ENCODE measurements at regions not wholly inside any gene's neighbourhood (a gene's known extent, or its start where the extent isn't known, plus 50 kb on each side); places are given as distances from the start of the nearest gene placed in this dataset.
"Not testable (repeated sequence)": the region's sequence is repeated elsewhere in the genome, so short reads cannot be mapped to it uniquely, and the experiment has no call there.

DNA sequence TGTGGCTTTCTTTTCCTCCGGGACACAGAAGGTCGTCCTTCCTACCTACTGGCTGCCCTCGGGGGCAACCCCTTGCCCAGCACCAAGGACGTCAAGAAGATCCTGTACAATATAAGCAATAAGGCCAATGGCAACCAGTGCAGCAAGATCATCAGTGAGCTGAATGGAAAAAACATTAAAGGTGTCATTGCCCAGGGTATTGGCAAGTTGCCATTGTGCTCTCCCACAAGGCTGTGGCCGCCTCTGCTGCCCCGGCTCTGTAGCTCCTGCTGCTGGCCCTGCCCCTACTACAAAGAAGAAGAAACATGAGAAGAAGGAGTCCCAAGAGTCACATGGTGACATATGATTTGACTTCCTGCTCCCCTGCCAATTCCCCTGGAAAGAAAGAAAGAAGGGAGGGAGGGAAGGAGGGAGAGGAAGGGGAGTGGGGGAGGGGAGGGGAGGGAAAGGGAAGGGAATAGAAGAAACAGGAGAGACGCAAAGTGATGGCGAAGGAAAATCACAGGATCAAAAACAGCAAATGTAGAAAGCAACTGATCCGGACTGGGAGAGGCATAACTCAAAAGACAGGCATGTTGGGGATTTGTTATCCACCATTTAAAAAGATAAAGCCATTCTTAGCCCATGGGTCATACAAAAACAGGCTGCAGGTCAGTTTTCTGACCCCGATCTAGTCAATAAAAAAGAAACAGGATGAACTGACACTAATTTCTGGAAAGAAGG, 61.3 kb upstream of the RESF1 start:
- Histone ChIP-seq H3K27ac (peak overlapping the region in 3 of 4 donors; percentile 20 to 32 (median 28)), H3K36me3 (no peaks in the 10 kb centered on the region), H3K27me3 (no peaks in the 10 kb centered on the region), H3K9me3 (no peaks in the 10 kb centered on the region), H3K4me3 (no peak overlapping the region), H3K4me1 (peaks cover 0 to 7% of the 10 kb centered on the region in 2 donors)
- intact Hi-C loops (cut with DNase I; ENCODE audit: low total_unique reads) (no loop called here), in situ Hi-C loops (cut with MboI; ENCODE audit: low sequenced_read_pairs in 4 of 4) (no loop called here)
- TF ChIP-seq POLR2A (IDR thresholded peaks at IDR 0.05): no peak
- TF ChIP-seq, protein P1, sequence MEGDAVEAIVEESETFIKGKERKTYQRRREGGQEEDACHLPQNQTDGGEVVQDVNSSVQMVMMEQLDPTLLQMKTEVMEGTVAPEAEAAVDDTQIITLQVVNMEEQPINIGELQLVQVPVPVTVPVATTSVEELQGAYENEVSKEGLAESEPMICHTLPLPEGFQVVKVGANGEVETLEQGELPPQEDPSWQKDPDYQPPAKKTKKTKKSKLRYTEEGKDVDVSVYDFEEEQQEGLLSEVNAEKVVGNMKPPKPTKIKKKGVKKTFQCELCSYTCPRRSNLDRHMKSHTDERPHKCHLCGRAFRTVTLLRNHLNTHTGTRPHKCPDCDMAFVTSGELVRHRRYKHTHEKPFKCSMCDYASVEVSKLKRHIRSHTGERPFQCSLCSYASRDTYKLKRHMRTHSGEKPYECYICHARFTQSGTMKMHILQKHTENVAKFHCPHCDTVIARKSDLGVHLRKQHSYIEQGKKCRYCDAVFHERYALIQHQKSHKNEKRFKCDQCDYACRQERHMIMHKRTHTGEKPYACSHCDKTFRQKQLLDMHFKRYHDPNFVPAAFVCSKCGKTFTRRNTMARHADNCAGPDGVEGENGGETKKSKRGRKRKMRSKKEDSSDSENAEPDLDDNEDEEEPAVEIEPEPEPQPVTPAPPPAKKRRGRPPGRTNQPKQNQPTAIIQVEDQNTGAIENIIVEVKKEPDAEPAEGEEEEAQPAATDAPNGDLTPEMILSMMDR (IDR thresholded peaks at IDR 0.05 in 4 of 5, conservative IDR thresholded peaks at IDR 0.05 in 1 of 5): no peak
- no peak for ATAC-seq
- DNase-seq: peak in 1 of 2 donors; percentile 25

DNA sequence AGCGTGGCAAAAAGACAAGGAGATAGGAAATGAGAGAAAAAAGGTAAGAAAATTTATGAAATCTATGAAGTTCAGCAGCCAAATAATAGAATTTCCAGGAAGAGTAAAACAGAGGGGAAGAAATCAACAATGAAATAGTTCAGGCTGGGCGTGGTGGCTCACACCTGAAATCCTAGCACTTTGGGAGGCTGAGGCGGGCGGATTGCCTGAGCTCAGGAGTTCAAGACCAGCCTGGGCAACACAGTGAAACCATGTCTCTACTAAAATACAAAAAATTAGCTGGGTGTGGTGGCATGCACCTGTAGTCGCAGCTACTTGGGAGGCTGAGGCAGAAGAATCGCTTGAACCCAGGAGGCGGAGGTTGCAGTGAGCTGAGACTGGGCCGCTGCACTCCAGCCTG, 62.1 kb upstream of the RESF1 start:
- H3K4me3 ChIP-seq; ATAC-seq; H3K36me3 ChIP-seq; DNase-seq; intact Hi-C loops (cut with DNase I; ENCODE audit: low total_unique reads); in situ Hi-C loops (cut with MboI; ENCODE audit: low sequenced_read_pairs in 4 of 4); H3K4me1 ChIP-seq; H3K27me3 ChIP-seq; H3K9me3 ChIP-seq: not testable (repeated sequence)
- H3K27ac ChIP-seq: peak overlapping the region in 2 of 4 donors; percentile 0 to 25

DNA sequence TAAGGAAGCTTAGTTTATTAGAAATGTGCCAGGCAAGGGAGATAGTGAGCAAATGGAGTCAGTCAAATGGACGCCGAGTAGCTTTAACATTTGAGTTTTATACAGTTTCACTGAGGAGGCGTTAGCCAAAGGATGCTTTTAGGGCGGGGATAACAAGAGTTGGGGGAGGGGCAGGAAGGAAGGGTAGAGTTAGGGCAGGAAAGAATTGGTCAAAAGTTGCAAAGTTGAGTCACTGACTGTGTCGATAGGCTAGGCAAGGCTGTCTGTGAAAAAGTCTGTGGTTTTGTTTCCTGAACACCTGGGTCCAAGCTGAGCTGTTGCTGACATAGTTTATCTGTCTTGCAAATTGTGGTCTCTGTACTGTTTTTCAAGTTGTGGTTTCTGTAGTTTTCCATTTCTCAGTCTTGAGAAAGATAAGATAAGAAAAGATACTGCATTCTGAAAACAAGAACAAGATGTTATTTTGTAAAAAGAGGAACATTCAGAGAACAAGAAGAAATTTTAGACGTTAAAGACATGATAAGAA, 62.6 kb upstream of the RESF1 start:
- intact Hi-C loops (cut with DNase I; ENCODE audit: low total_unique reads): no loop called here
- H3K9me3 ChIP-seq: no peaks in the 10 kb centered on the region
- H3K4me3 ChIP-seq: no peak overlapping the region
- H3K36me3 ChIP-seq: no peaks in the 10 kb centered on the region
- DNase-seq (peak in 1 of 2 donors; percentile 23), ATAC-seq (peak in 1 of 2 donors; percentile 21)
- peaks cover 0 to 7% of the 10 kb centered on the region in 2 donors for H3K4me1 ChIP-seq
- in situ Hi-C loops (cut with MboI; ENCODE audit: low sequenced_read_pairs in 4 of 4): no loop called here
- peak overlapping the region in 1 of 4 donors; percentile 25 for H3K27ac ChIP-seq
- TF ChIP-seq, protein P1 (IDR thresholded peaks at IDR 0.05 in 4 of 5, conservative IDR thresholded peaks at IDR 0.05 in 1 of 5): no peak
- no peak for TF ChIP-seq POLR2A (IDR thresholded peaks at IDR 0.05)
- no peaks in the 10 kb centered on the region for H3K27me3 ChIP-seq

DNA sequence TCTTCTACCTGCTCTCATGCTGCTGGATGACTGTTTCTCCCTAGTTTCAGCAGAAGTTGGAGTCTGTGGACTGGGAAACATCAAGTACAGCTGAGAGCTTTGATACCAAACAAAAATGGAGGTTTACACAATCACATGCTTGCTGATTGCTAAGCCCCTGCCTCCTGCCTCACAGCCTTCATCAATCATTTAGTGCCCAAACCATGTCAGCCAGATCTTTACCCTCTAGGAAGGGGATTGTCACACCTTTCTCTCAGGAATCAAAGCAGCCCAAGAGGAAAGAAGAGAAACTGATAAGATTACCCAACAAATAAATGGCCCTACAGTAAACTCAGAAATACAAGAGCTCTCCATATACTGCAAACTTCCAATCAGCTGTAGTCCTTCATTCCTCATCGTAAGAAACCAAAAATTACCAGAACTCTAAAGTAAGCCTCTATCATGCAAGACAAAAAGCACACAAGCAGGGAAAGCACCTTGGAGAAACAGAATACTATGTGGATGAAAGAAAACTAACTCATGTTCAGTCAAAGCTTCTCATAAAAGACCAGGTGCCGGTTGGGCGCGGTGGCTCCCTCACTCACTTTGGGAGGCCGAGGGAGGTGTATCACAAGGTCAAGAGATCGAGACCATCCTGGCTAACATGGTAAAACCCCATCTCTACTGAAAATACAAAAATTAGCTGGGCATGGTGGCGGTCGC, 63.6 kb upstream of the RESF1 start:
- Histone ChIP-seq H3K27ac (no peak overlapping the region), H3K27me3 (no peaks in the 10 kb centered on the region), H3K4me1 (peaks cover 0 to 7% of the 10 kb centered on the region in 2 donors), H3K4me3 (no peak overlapping the region), H3K9me3 (no peaks in the 10 kb centered on the region), H3K36me3 (no peaks in the 10 kb centered on the region)
- TF ChIP-seq, protein P1 (IDR thresholded peaks at IDR 0.05 in 4 of 5, conservative IDR thresholded peaks at IDR 0.05 in 1 of 5): no peak
- TF ChIP-seq POLR2A (IDR thresholded peaks at IDR 0.05): no peak
- ATAC-seq (no peak), DNase-seq (no peak)
- intact Hi-C loops (cut with DNase I; ENCODE audit: low total_unique reads): no loop called here
- in situ Hi-C loops (cut with MboI; ENCODE audit: low sequenced_read_pairs in 4 of 4): no loop called here
